LNCAP (cell line): ENCODE measurements at regions not wholly inside any gene's neighbourhood (a gene's known extent, or its start where the extent isn't known, plus 50 kb on each side); places are given as distances from the start of the nearest gene placed in this dataset.

ENCODE experiments used
- TF ChIP-seq, protein P1 (sequence below): fragments of 450-650 bp; IDR thresholded peaks from 2 replicates; pipeline ENCODE4 v1.5.1; 2017; ENCODE audit warnings: mild to moderate bottlenecking

DNA sequence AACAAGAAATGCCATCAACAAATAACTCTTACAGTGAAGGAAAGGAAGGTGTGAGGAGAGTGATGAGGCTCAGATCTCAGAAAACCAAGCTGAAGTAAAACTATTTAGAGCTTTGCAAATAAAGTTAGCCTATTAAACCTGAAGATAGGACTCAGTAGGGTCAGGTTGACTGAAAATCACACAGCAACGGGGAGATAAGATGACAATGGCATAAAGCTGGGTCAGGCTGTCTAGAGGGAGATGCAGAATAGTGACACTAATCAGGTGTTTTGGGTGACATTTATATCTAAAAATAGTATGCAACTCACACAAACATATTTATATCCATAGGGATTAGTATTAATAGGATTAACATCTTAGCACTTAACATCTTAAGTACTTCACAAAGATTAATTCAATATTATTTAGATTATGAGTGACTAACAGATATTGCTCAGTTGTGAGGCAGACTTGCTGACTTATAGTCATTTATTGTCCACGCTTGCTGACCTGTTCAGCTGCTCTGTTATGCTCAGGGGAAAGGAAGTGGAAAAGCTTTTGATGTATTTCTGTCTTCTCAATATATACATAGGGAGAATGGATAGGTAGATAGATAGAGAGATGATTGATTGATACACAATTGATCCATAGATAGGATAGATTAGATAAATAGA lies 130.7 kb upstream of the GUCY1A1 start:
- TF ChIP-seq, protein P1, sequence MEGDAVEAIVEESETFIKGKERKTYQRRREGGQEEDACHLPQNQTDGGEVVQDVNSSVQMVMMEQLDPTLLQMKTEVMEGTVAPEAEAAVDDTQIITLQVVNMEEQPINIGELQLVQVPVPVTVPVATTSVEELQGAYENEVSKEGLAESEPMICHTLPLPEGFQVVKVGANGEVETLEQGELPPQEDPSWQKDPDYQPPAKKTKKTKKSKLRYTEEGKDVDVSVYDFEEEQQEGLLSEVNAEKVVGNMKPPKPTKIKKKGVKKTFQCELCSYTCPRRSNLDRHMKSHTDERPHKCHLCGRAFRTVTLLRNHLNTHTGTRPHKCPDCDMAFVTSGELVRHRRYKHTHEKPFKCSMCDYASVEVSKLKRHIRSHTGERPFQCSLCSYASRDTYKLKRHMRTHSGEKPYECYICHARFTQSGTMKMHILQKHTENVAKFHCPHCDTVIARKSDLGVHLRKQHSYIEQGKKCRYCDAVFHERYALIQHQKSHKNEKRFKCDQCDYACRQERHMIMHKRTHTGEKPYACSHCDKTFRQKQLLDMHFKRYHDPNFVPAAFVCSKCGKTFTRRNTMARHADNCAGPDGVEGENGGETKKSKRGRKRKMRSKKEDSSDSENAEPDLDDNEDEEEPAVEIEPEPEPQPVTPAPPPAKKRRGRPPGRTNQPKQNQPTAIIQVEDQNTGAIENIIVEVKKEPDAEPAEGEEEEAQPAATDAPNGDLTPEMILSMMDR, result no peak

DNA sequence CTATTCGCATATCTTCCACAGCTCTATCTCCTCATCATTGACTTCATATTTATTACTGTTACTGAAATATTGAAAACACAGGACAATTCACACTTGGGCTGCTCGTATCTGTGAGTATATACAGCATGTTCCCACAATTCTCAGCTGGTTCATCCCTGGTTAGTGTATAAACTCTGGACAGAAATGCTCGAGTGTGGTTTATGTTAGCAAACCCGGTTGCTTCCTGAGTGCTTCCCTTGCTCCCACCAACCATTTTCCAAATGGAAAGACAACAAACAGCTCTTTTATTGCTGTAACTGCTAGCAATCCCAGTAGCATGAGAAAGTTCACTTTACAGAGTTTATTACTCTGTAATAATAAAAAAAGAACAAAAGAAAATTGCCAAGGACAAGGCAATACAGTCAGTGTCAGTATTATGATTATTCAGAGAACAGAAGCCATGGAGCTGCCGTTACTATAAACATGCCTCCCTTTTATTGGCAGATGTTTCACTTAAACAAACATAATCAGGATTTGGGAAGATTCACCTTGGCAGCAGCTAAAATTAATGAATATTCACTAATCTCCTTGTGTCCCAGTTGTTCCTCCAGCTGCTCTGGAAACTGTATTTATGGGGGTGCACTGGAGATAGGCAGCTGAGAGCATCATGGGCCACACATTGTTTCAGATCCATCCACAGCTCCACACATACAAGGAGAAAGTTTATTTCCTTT lies 134.1 kb upstream of the GUCY1A1 start:
- TF ChIP-seq, protein P1, result no peak

DNA sequence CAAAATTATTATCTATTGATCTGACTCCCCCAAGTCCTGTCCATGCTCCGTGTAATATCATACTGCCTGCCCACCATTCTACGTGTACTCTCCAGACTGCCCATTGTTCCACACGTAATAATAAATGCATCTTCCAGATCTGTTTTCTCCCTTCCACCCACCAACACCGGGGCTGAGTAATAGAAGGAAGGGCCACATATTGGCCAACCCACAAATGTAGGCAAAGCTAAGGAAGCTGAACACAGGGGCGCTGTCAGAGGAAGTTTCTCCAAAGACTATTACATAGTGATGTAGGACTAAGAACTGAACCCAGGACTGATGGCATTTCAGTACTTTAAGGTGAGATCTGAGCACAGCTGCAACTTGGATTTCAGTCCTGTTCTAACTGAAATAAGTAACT lies 135.8 kb upstream of the GUCY1A1 start:
- TF ChIP-seq, protein P1, result no peak

DNA sequence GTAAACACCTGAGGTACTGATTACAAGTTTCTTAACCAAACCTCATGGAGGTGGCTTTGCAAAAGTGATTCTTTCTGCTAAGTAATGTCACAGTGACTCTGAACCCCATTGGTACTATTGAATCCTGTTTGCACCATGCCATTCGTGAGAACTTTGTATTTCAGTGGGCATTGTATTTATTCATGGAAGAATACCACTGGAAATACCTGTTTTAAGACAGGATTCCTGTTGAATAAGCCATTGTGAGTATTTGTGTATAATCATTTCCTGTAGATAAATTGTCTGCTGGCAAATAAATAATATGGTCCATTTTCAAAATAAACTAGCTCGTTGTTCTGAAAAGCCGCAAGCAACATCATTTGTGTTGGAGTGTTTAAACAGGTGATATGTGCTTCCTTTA lies 136.4 kb upstream of the GUCY1A1 start:
- TF ChIP-seq, protein P1, result no peak

DNA sequence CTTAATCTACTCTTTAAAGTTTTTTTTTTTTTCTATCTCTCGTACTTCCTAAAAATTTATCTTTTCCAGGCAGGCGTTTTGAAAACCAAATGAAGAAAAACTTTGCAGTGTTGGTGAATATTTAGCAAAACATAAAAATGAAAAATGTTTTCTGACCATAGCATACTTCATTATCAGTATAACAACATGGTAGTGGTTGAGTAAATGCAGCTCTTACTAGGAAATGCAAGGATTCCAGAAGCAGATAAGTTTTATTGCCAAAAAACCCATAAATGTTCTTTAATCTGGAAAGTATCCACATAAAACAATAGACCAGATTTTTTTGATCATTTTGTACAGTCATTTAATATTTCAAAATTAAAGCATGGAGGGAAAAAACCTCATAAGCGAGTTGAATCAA lies 136.9 kb upstream of the GUCY1A1 start:
- TF ChIP-seq, protein P1, result no peak

DNA sequence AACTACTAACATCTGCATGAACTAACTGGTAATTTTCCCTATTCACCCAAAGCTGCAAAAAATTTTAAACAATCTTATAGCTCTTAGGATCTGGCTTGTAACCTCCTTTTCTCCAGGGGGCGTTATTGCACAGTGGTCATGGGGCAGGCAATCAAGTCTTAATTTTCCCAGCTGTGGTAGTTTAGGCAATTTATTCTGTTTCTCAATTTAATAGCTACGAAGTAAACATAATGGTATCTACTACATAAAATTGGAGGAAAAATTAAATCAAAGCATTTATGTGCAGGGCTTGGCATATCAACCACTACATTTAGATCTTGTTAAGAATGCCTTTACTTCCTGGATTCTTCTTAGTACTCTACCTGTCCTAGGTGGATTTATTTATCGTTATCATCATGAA lies 137.4 kb upstream of the GUCY1A1 start:
- TF ChIP-seq, protein P1, result peak; percentile 54; the same call in 1 of the 2 replicates

DNA sequence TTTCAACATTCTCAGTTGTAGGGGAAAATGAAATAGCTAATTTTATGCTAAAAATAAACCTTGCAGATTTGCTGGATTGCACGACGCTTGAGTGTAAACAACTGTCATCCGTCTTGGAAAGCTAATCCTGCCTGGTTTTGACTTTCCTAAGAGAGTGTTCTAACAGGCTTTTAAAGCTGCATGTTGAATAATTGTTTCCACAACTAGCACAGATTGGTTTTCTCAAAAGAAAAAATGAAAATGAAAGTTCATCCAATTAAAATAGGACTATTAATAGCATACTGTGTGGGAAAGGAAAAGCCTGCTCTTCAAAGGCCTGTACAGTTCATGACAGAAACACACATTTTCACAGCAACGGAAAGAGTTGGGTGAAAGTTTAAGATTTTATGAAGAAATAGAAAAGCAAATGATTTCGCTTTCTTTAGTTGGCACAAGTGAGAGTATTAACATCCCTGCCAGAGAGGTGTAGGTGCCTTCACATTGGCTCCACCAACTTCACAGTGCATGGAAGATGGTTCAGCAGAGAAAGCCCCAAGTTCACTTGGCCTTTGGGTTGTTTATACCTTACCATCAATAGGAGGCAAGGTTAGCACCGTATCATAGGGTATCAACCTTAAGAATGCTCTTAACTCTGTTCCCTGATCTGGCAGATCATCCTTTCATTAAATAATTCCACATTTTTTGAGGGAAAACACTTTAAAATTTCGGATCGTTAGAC lies 140.0 kb upstream of the GUCY1A1 start:
- TF ChIP-seq, protein P1, result no peak
